ENCODE measurements at regions not wholly inside any gene's neighbourhood (a gene's known extent, or its start where the extent isn't known, plus 50 kb on each side); places are given as distances from the start of the nearest gene placed in this dataset. TPM values are rescaled to one million over a fixed set of nuclear protein-coding genes. Genes with fewer than 3 reads are reported as not detected.

DNA sequence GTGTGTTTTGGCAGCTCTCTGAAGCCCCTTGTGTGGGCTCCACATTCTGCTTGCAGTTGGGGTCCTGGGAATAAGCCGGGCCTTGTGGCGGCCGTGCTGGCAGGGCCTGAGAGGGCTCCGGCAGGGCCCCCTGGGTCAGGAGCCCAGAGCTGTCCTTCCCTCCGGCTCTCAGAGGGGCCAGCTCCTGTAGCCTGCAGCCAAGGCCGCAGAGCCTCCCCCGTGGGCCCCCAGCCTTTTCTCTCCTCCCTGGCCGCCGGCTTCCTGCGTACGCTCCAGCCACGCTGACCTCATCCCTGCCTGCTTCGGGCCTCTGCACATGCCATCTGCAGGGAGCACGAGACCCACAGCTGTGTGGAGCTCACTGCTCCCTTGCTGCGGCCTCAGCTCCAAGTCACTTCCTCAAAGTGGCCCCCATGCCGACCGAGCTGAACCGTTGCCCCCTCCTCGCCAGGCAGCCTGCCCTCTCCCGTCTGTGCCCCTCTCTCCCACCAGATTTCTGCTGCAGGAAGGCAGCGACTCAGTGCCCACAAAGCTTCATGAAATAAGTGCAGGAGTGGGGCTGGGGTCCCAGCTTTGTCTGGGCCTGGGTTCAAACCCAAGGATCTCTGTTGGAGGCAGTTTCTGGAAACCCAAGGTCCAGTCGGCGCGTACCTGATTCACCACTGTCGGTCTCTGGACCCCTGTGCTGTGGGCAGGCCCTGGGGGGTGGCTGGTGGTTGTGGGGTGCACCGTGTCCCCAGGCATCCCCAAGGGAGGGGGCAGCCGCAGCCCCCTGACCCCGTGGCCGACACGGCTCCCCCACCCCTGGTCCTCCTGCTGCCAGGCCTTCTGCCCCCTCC, 57.1 kb upstream of the NKX1-1 start:
- no peak for DNase-seq

DNA sequence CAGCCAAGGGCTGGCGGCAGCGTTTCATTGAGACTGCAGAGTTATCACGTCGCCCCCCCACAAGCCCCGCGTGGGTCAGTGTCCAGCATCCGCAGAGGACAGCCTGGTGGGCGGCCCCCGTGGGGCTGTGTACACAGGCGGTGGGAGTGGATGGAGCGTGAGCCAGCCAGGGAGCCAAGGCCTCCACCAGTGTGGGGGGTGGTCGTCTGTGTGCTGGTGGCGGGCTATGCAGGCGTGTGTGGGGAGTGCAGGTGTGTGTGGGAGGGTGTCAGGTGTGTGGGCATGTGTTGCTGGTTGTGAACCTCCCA, 56.5 kb upstream of the NKX1-1 start:
- no peak for DNase-seq

DNA sequence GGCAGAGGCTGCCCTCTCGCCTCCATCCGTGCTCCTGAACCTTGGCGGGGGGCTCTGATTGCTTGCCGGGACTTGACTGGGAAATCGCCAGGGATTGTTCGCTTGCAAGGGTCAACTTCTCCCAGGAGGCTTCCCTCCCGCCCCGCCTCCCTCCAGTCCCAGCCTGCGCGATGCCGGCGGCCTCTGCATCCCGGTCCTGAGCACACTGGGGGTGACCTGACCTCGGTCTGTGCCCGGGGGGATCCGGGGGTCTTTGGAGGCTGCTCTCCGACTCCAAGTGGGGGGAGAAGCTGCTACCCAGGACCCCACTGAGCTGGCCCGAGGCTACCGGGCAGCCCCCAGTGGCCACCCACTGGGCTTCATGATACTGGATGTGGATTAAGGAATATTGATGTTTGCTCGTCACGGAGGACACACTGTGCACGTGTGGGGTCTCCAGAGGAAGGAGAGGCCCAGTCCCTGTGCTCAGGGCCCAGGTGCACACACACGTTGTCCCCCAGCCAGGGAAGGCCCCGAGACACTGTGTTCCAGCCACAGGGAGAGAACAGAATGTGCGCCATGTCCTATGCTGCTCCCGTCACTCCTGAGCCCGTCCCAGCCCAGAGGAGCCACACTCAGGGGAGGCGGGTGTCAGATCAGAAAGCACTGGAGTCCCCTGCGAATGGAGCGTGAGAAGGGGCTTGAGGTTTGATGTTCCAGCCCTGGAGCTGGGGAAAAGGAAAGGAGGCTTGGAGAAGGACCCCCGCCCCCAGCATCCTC, 55.9 kb upstream of the NKX1-1 start:
- DNase-seq, result no peak

DNA sequence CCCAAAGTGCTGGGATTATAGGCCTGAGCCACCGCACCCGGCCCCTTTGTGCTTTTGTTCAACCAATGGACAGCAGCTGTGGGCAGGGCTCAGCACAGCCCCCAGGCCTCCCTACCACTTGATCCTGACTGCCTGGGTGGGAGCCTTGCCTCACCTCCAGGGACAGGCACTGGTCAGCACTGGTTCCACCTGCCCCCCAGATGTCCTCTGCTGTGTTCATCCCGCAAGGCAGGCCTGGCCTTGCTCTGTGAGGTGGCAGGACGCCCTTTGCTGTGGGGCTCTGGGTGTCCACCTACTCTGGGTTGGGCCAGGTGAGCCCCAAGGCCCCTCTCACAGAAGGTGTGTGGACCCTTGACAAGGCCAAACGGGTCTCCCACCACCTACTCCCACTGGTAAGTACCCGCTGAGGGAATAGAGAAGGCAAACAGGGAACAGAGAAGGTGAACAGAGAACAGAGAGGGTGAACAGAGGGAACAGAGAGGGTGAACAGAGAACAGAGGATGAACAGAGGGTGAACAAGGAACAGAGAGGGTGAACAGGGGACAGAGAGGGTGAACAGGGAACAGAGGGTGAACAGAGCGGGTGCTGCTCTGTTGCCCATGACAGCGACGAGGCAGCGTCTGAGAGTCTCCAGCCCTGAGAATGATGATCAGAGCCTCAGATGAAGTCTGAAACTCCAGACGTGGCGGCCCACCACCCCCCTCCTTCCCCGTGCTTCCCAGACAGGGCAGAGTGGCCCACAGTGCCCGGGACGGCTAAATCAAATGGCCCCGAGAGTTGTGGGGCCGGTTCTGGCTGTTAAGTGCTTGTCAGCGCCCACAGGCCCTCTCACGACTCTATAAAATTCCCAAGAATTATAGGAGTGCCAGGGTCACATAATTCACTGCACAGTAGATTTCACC, 55.0 kb upstream of the NKX1-1 start:
- no peak for DNase-seq

- DNase-seq, result no peak
These were observed 53.7 kb upstream of the NKX1-1 start for GRCh38 chr4:1459722-1460511.

DNA sequence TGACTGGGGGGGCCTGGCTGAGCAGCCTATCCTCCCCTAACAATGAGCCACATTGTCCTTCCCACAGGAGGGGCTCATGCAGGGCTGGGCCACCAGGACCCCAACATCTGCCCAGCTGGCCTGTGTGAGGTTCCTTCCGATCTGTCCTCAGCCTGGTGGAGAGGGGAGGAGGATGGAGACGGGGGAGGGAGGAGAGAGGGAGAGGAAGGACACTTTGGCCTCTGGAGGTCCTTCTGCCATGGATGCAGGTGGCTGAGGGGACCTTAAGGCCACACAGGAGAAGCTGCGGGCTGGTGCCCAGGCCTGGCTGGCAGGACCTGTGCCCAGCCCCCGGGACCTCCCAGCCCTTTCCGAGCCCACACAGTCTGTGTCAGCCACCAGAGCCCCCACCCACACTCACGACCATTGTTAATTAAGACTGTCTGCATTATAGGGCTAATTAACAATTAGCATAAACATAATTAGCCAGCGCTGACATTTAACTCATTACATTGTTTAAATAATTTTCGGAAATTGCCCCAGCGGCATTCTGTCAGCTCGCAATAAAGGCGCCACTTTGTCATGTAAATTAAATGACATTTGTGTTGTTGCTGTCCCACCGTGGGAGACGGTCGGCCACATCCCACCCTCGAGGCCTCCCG, 53.0 kb upstream of the NKX1-1 start:
- no peak for DNase-seq

DNA sequence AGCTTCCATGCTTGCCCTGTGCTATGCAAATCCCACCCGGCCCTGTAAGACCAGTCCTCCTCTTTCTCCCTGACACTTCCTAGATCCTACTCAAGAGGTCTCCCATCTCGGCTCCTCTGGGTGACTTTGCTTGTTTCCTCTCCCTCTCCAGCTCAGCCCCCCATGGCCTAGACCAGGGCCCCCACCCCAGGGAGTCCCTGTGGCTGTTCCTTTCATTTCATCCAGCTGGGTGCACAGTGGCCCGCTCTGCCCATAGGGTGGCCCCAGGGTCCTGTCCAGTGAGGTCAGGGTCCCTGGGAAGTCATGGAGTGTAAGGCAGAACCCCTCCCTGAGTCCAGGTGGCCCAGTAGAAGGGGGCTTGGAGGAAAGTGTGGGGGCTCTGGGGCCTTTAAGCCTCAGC, 52.3 kb upstream of the NKX1-1 start:
- no peak for DNase-seq

Small RNA genes in the stretch of these regions (small RNA-seq; reads per million reads assigned to genes)
- not detected for gene AC147067.2 (ENCODE audit: low replicate concordance)

All from skin of body (tissue), 2 donors.